ENCODE measurements at regions not wholly inside any gene's neighbourhood (a gene's known extent, or its start where the extent isn't known, plus 50 kb on each side); places are given as distances from the start of the nearest gene placed in this dataset.

DNA sequence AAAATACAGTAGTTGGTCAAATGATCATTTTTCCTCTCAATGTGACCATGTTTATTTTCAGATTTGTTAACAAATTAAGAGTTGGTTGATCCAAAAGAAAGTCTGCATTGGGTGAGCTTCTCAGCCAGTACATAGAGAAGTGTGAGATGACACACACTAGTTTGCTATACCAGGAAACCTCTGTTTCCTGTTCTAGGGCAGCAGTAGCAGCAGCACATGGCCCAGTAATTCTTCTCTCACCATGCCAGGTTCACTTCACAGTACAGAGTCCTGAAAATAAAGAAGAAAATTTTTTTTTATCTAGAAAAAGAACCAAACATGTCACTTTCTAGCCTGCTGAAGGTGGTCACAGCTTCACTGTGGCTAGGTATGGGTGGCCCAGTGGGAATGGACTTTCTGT lies 250.2 kb upstream of the OR4E1 start:
- TF ChIP-seq, protein P1, sequence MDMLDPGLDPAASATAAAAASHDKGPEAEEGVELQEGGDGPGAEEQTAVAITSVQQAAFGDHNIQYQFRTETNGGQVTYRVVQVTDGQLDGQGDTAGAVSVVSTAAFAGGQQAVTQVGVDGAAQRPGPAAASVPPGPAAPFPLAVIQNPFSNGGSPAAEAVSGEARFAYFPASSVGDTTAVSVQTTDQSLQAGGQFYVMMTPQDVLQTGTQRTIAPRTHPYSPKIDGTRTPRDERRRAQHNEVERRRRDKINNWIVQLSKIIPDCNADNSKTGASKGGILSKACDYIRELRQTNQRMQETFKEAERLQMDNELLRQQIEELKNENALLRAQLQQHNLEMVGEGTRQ (IDR thresholded peaks at IDR 0.05; ENCODE audit: low read length) = no peak
- TF ChIP-seq ASH2L (IDR thresholded peaks at IDR 0.05; ENCODE audit: low read length) (no peak), RXRA (IDR thresholded peaks at IDR 0.05; ENCODE audit: insufficient read depth, low read depth, low read length) (no peak), RAD21 (IDR thresholded peaks at IDR 0.05 in 1 of 2, conservative IDR thresholded peaks at IDR 0.05 in 1 of 2; ENCODE audit: low read depth in 2 of 2, low read length in 2 of 2) (no peak), ZNF274 (IDR thresholded peaks at IDR 0.05; ENCODE audit: borderline replicate concordance, extremely low read depth, low read length) (no peak), CHD2 (IDR thresholded peaks at IDR 0.05; ENCODE audit: low read length) (no peak), CHD1 (IDR thresholded peaks at IDR 0.05; ENCODE audit: low read depth, low read length) (no peak), TBP (IDR thresholded peaks at IDR 0.05; ENCODE audit: low read depth, low read length) (no peak), CREB1 (IDR thresholded peaks at IDR 0.05) (no peak)
- TF ChIP-seq, protein P2, sequence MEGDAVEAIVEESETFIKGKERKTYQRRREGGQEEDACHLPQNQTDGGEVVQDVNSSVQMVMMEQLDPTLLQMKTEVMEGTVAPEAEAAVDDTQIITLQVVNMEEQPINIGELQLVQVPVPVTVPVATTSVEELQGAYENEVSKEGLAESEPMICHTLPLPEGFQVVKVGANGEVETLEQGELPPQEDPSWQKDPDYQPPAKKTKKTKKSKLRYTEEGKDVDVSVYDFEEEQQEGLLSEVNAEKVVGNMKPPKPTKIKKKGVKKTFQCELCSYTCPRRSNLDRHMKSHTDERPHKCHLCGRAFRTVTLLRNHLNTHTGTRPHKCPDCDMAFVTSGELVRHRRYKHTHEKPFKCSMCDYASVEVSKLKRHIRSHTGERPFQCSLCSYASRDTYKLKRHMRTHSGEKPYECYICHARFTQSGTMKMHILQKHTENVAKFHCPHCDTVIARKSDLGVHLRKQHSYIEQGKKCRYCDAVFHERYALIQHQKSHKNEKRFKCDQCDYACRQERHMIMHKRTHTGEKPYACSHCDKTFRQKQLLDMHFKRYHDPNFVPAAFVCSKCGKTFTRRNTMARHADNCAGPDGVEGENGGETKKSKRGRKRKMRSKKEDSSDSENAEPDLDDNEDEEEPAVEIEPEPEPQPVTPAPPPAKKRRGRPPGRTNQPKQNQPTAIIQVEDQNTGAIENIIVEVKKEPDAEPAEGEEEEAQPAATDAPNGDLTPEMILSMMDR (IDR thresholded peaks at IDR 0.05; ENCODE audit: control extremely low read depth in 1 of 3, insufficient read depth in 1 of 3, low read depth in 1 of 3, low read length in 3 of 3) = no peak
